NCI-H2171 treated with DMSO at 0.1 percent for 48 hours (cell line): ENCODE measurements at regions not wholly inside any gene's neighbourhood (a gene's known extent, or its start where the extent isn't known, plus 50 kb on each side); places are given as distances from the start of the nearest gene placed in this dataset.

Experiments
- DNase-seq: peaks from one replicate; lab custom pipeline; 2025; lab: John Stamatoyannopoulos, UW

DNA sequence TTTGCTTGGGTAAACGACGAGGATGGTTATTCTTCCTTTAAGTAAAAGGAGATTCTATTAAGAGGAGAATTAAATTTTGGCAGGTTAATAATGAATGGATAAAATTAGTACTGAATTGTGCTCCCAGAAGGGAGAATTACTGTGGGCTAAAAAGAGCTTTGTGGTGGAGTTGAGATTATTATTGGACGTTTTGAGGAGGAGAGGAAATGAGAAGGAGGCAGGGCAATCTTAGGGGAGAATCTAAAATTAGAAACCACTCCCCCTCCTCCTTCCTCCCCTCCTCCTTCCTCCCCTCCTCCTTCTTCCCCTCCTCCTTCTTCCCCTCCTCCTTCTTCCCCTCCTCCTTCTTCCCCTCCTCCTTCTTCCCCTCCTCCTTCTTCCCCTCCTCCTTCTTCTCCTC lies 331.8 kb downstream of the PRL start:
- no peak for DNase-seq

DNA sequence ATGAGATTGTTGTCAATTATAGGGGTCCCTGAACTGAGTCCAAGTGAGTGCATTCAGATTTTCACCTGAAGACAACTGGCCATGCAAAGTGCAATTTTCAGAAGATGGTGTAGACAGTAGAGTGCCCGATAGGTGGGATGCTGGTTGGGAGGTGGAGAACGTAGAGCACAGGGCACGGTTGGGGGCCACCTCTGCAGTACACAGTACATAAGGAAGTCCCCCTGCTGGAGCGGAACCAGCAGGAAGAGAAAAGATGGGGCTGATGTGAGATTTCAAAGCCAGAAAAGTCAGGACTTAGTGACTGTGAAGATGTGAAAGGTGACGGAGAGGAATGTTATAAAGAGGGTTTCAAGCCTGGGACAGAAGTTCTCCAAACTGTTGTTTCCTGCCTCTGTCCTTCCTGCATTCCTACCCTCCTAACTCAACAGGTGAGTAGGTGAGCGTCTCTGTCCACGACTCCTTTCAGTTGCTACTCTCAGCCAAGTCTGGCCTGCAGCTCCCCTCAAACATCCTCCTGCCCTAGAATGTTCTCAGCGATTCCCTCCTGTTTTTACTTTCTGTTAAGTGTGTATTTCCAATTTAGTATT lies 330.8 kb downstream of the PRL start:
- no peak for DNase-seq

DNA sequence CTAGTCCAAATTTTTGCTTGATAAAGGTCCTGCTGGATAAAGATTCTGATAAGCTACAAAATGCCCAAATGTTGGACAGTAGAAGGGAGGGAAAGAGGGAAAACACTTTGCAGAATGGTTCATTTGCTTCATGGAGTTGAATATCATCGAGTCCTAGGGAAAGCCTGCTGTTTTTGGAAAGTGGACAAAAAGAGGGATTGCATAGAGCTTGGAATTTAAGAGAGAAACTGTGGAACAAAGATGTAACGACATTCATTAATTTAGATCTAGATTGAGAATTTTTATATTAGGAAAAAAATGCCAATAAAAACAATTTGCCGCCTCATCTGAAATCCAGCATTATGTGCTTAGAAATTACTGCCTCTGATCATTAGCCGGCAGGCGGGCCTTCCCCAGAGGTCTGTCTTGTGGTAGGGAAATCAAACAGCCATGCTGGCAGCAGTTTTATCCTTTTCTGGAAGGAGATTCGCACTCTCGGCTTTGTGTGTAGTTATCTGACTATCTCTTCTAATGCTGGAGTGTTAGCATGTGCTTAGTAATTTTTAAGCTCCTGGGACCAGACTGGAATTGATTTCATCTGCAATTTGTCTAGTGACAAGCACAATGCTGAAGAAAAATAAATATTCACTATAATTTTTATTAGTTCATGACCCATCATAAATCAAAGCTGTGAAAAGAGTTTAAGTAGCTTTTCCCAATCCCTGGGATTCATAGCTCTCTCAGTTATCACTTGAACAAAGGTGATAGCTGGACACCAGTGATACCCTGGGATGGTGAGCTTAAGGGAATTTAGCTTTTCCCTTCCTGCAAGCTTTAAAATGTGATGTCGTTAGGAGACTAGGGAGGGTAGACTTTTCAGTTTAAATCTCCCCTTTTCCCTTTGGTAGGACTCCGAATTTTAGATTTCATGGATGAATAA lies 329.5 kb downstream of the PRL start:
- no peak for DNase-seq

DNA sequence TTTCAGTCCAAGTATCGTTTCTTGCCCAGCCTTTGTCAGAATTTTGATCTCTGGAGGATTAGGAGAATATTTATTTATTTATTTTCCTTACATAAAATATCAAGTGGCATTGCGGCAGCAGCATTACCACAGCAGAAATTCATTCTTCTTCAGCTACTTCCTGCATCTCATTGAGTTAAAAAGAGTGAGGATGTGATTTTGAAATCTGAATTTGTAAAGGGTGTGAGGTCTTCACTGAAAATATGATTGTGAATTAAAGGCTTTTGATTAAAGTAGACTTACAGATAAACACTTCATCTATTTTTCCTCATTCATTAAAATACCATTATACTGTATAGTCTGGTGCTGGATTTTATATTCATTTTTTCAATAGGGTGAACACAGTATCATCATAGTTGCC lies 328.4 kb downstream of the PRL start:
- no peak for DNase-seq

DNA sequence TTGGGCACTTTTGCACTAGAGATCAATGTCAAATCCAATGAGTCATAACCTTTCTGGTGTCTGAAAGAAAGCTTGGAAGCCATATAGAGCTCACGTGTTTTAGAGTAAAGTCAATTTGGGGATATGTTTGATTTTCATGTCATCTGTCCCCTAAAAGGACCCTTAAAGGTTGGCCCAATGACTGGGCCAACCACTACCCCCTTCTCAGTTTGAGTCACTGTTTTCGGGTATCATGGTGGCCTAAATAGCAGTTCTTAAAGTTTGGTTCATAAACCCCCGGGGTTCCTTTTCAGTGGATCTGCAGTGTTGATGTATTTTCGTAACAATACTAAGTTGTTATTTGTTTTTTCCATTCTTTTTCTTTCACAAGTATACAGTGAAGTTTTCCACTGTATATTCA lies 327.6 kb downstream of the PRL start:
- no peak for DNase-seq

DNA sequence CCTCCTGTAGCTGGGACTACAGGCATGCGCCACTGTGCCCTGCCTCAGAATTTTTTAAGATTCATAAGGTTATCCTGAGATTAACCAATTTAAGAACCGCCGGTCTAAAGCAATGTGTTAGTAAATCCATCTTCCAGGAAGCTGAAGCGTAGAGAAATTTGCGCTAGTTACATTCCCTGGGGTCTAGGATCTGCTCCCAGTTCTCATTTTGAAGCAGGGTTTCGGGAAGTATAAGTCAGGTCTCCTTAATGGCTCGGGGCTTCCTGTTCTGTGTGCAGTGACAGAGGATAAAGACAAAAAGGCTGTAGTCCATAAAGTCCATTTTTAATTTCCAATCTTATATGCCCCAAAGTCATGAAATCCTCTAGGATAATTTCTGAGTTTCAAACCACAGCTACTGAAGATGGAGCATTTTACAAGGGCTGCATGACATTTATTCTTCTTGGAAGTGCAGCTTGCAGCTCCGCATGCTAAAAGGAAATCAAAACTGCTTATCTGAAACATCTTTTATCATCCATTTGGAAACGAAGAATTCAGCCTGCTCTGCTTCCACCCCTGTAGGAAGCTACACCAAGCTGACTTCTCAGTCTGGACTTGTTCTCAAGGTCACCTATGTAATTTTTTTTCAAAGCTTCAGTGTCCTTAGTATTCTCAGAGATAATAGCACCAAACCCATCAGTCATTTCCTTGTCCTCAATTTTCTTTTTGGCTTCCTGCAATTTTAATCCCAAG lies 326.1 kb downstream of the PRL start:
- DNase-seq = peak; percentile 34

DNA sequence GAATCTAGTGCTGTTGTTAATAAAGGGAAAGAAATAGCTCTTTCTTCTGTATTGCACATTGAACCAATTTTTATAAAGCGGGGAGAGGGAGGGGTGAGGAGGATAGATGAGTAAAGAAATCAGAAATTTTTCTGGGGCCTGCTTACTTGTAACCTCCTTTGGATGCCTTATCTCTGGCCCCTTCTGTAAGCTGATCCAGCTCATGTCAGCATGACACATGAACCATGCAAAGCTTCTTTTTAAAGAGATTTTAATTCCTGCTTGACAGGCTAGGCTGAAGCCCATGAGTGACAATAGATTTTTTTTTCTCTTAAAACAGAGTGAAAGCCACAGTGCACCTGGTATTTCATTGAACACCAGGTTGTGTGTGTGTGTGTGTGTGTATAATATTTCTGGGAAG lies 325.3 kb downstream of the PRL start:
- peak; percentile 75 for DNase-seq

DNA sequence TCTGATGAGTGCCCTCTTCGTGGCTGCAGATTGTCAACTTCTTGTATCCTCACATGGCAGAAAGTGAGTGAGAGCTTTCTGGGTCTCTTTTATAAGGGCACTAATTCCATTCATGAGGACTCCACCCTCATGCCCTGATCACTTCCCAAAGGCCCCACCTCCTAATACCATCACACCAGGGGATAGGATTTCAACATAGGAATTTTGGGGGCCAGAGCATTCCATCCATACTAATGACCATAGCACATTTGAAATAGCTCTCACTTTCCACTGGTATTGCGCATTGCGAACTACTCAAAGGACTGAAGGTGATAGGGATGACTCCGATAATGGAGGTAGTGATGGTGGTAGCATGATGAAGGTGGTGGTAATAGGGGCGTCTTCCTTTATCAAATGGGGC lies 324.3 kb downstream of the PRL start:
- no peak for DNase-seq

DNA sequence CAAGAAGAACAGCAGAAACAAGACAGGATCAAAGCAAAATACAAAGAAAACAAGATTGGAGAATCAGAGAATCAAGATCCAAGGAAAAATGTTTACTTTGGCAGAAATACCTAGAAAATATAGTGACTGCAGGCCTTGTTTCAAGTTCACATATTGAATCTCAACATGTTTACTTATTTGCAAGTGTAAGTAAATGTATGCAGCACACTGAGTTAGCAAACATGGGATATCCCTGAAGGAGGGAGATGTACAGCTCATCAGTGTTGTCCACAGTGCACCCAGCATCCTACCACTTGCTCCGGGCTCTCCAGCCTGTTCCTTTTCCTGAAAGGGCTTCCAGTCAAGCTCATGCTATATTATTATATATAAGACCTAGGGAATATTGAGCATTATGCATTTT lies 319.5 kb downstream of the PRL start:
- no peak for DNase-seq

DNA sequence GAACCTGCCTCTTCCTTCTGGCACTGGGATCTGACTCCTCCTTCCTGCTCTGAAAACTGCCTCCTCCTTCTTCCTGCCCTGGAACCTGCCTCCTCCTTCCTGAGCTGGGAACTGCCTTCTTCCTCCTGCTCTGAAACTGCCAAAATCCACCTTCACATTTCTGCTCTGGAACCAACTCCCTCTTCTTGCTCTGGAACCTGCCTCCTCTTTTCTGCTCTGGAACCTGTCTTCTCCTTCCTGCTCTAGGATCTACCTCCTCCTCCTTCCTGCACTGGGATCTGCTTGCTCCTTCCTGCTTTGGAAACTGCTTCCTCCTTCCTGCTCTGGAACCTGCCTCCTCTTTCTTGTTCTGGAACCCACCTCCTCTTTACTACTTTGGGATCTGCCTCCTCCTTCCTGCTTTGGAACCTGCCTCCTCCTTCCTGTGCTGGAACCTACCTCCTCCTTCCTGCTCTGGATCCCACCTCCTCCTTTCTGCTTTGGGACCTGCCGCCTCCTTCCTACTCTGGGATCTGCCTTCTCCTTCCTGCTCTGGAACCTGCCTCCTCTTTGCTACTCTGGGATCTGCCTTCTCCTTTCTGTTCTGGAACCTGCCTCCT lies 315.5 kb downstream of the PRL start:
- DNase-seq = no peak

DNA sequence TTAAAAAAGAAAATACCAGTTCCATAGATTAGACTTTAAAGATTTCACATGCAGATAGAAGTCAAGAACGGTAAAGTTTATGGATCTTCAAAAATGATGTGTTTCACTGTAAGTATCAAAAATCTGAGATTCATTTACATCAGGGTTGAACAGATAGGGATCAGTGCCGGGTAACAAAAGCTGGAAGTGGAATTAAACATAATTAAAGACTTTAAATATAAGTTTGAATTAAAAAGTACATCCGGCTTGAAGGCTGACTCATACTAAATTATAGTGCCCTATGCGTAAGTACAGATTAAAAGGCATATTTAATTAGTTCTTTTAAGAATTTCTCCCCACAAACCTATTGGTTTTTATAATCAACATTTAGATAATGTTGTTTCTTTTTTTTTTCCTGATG lies 312.7 kb downstream of the PRL start:
- DNase-seq = no peak

DNA sequence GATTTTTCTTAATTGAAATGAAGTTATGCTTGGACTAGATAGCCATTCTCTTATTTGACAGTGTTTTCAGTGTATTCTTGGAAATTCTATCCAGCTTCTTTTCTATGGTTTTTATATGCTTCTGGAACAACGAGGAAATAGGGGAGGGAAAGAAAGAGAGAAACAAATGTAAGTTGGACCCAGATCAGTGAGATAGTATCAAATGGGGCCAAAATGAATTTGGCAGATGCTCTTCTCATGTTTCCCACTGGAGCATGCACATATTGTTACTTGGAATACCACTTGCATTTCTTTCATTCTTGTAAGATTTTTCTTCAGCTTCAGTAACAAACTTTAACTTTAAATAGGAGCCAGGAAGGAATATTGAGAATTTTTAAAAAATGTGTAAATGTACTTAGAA lies 312.3 kb downstream of the PRL start:
- DNase-seq = no peak

DNA sequence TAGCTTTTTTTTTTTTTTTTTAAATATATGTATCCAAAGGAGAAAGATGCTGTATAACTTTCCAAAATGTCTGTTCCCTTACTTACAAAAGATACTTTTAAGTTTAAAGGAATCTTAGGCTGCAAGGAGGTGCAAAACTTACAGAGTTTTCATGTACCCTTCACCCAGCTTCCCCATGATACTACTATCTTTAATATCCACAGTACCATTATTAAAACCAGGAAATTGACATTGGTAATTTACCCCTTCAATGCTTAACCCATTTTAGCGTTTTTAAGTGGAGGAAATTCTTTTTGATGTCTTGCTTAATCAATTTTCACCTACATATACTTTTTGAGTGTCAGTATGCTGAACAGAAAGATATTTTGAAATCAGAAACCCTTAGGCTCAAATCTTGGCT lies 310.9 kb downstream of the PRL start:
- DNase-seq = no peak

DNA sequence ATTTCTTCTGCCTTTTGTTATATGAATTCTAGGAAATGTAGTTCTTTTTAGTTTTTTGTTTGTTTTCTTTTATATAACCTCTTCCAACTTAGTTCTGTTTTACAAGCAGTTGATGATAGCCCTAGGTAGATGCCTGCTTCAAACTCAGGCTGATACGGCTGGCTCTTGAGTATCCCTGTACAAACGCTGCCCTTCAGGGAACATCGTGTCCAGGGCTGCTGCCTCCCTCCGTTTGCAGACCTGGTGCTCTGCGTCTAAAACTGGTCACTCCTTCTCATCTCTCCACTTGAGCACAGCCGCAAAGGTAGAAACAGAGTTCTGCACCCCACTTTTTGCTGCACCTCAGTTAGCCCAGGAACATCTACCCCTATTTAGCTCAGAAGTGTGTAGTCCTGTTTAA lies 310.1 kb downstream of the PRL start:
- no peak for DNase-seq

DNA sequence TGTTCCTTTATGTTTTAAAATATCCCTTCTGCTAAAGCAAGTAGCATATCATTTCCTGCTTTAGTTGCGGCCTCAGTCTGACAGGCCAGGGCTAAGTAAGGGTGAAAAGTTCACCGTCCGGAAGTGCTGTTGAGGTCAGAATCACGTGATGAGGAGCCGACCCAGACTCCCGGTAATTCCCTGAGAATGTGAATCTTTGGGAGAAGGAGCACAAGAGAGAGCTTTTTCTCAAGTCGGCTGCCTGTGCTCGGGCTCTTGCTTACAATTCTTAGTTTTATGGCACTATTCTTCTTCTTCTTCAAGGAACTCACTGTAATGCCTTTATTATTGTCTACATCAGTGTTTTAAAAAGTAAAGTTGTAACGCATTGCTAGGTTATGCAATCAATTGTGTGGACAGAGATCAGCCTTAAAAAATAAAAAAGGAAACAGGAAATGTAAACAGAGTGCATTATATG lies 309.3 kb downstream of the PRL start:
- no peak for DNase-seq

DNA sequence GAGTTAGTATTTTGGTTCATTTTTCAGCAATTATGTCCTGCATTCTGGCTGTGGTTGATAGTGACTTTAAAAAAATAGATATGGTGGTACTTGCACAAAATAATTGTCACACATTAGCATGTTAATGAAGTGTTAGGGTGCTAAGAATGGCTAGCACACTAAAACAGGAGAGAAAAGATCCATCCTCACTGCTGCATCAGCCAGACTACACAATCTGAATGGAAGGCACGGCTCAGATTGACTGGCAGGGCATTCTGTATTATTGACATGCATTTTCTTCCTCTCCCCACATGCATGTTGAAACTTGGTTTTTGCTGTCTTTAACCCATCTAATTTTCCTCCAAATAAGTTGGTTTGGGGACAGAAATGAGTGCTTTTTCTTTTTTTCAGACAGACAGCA lies 306.3 kb downstream of the PRL start:
- no peak for DNase-seq

DNA sequence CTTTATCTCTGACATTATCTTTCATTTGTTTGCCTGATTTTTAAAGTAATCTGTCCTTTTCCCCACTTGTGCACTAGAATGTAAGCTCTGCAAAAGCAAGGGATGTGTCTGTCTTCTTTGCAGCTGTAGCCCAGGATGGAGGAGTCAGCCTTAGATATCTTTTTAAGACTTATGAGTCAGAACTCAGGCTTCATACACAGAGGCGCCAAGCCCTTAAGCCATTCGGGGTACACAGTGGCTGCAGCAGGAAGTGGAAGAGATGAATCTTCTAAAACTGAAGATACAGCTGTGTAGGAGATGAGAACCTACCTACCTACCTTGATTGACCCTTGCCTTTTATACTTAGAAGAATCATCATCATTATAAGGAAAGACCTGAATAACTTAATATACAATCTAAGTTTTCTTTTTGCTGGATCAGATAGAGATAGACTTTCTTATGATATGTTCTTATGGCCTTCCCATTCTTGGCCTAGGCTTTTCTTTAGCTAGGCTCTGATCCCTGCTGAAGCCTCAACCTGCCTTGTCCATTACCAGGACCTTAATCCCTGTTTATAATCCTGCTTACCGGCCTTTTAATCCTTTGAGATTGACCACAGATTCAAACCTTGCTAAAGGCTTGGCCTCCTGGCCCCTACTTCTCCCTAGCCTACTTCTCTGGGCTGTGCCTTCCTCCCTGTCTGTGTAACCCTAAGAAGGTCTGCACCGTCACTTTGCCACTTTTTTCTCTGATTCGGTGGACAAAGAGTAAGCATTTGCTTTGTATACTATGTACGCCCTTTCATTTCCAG lies 304.5 kb downstream of the PRL start:
- no peak for DNase-seq

DNA sequence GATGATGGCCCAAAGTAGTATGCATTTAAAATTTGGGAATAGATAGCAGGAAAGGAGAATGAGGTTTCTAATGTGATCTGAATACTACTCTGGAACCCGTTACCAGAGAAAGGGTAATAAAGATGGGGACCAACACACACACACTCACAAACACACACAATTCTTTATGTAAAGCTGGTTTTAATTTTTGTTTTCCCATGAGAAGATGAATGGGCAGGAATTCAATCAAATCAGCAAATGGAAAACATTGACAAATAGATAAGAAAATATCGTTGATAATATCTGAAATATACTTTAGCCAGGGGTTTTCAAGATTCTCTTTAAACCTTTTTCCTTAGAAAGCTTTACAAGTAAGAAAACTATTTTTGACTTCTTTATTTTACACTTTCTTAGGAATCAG lies 303.0 kb downstream of the PRL start:
- no peak for DNase-seq

DNA sequence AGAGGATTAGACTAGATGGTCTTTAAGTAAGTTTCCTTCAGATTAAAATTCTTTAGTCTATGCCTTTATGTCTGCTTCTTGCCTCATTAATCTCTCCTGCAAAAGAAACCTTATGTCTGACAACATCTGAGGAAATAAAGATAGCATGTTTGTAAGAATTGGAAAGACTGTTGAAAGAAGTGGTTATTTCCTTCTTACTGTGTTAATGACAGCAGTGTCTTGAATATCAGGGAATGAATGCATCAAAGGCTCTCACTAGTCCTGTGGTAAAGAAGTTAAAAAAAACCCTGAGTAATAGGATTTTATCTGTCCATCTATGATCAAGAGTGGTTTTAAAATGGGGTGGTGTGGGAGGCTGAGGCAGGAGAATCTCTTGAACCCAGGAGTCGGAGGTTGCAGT lies 302.0 kb downstream of the PRL start:
- no peak for DNase-seq

DNA sequence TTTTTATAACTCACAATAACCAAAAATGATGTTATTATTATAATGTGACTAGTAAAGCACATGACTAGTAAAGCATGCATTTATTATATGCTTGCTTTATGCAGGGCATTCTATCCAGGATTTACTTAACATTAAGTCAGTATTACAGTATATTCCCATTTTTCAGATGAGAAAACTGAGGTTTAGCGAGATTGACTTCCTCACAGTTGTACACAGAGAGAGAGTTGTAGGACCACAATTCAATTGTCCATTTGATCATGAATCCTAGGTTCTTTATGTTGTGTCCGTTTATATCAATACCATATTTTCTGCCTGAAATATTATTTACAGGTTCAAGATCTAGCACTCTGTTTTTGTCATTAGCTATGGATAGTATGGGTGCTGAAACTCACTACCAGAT lies 301.5 kb downstream of the PRL start:
- no peak for DNase-seq

DNA sequence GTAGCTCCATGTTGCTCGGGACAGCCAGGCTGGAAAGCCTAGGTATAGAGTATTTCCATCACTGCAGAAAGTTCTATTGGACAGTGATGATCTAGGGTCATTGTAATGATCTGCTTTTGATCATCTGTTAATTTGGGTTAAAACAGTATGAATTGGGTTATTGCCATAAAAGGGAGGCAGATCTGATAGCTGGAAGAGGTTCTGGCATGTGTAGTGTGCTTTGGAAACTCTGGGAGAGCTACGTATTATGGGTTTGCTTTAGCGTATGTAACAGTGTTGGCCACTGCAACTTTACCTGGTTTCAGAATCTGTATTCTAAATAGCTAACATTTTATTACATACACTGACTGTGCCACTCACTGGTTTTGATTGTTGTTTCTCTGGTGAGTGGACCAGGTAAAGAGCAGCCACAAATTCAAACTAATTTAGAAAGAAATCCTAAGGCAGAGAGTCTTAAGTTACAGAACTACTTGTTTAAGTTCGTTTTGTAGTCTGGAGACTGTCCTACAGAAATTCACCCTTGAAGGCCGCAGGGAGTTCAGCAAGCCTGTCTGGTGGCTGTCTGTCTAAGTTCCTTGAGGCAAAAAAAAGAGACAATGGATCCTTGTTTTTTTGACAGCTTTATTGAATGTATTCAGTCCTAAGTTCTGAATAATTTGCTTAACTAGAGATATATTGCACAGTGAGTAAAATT lies 300.3 kb downstream of the PRL start:
- DNase-seq = no peak
